Gastroesophageal sphincter (tissue), 4 donors: ENCODE measurements at regions not wholly inside any gene's neighbourhood (a gene's known extent, or its start where the extent isn't known, plus 50 kb on each side); places are given as distances from the start of the nearest gene placed in this dataset.
"Not testable (repeated sequence)": the region's sequence is repeated elsewhere in the genome, so short reads cannot be mapped to it uniquely, and the experiment has no call there.

ENCODE experiments used
- ATAC-seq: fragments of 150-250 bp; one replicate; pipeline ENCODE4 v1.9.1; 2016; ENCODE audit warnings: mild to moderate bottlenecking, moderate library complexity
- H3K27ac ChIP-seq, 4 donors: fragments of 200-600 bp; sonication (generic) in 3 of 4; 1 replicate in 3 of 4; 2 replicates in 1 of 4; pipeline ENCODE4 v1.5.1; 2016 to 2019
- H3K27me3 ChIP-seq: fragments of 200-600 bp; sonication (generic); one replicate; pipeline ENCODE4 v1.5.1; 2019
- H3K36me3 ChIP-seq, 2 donors: fragments of 200-600 bp; sonication (generic); one replicate each; pipeline ENCODE4 v1.5.1; 2019; ENCODE audit warnings: control low read depth in 1 of 2
- H3K4me1 ChIP-seq, 3 donors: fragments of 200-600 bp; sonication (generic); 1 replicate in 2 of 3; 2 replicates in 1 of 3; pipeline ENCODE4 v1.5.1; 2016 to 2019; ENCODE audit warnings: control low read depth in 2 of 3
- H3K4me3 ChIP-seq, 2 donors: fragments of 200-600 bp; sonication (generic); one replicate each; pipeline ENCODE4 v1.5.1; 2019; ENCODE audit warnings: mild to moderate bottlenecking in 1 of 2, moderate library complexity in 1 of 2
- H3K9me3 ChIP-seq, 3 donors: fragments of 200-600 bp; sonication (generic); one replicate each; pipeline ENCODE4 v1.5.1; 2017 to 2019; ENCODE audit warnings: control low read depth in 2 of 3
- CTCF ChIP-seq, 4 experiments: fragments of 200-600 bp in 2 of 4; fragments of 450-650 bp in 2 of 4; sonication (generic) in 1 of 4; IDR thresholded peaks; one replicate each; pipeline ENCODE4 v1.5.1; 2017 to 2019; ENCODE audit warnings: antibody characterized with exemption in 4 of 4, mild to moderate bottlenecking in 2 of 4, moderate library complexity in 2 of 4
- EP300 ChIP-seq: sonication (generic); formaldehyde crosslinking; IDR thresholded peaks from one replicate; pipeline ENCODE4 v1.6.1; 2017; ENCODE audit warnings: antibody characterized with exemption, mild to moderate bottlenecking
- POLR2A ChIP-seq, 2 donors: fragments of 450-650 bp; IDR thresholded peaks; one replicate each; pipeline ENCODE4 v1.6.1; 2017; ENCODE audit warnings: antibody characterized with exemption in 2 of 2, mild to moderate bottlenecking in 2 of 2, moderate library complexity in 1 of 2
- POLR2AphosphoS5 ChIP-seq: sonication (generic); formaldehyde crosslinking; IDR thresholded peaks from one replicate; pipeline ENCODE4 v1.6.1; 2017; ENCODE audit warnings: antibody characterized with exemption
- WGBS, 2 donors: methylation state at CpG; one replicate each; pipeline ENCODE4 v1.1.5; 2018; ENCODE audit warnings: low coverage in 1 of 2; 5-methylcytosine and 5-hydroxymethylcytosine counted together

- Histone ChIP-seq H3K4me1 (peaks cover 6 to 16% (median 8%) of the 10 kb centered on the region in 3 donors), H3K36me3 (no peaks in the 10 kb centered on the region), H3K4me3 (no peak overlapping the region), H3K27ac (no peak overlapping the region), H3K27me3 (no peaks in the 10 kb centered on the region), H3K9me3 (no peaks in the 10 kb centered on the region)
- peak; percentile 28 for ATAC-seq
- TF ChIP-seq CTCF (IDR thresholded peaks at IDR 0.05) (no peak), EP300 (no peak), POLR2AphosphoS5 (no peak), POLR2A (IDR thresholded peaks at IDR 0.05) (no peak)
- WGBS, 2 donors, result no CpG with 5 or more reads among the region's 26 CpGs
Observed at GRCh38 chr3:106135451-106136160, 266.8 kb upstream of the CBLB start.

- Histone ChIP-seq H3K27me3 (no peaks in the 10 kb centered on the region), H3K36me3 (no peaks in the 10 kb centered on the region), H3K4me3 (no peak overlapping the region), H3K4me1 (no peaks in the 10 kb centered on the region), H3K9me3 (no peaks in the 10 kb centered on the region), H3K27ac (no peak overlapping the region)
- 41 to 89% methylated on average over 1 of the region's 1 CpG for WGBS, 2 donors
- ATAC-seq, result no peak
- TF ChIP-seq EP300 (no peak), POLR2A (IDR thresholded peaks at IDR 0.05) (no peak), CTCF (IDR thresholded peaks at IDR 0.05) (no peak), POLR2AphosphoS5 (no peak)
Observed at GRCh38 chr3:106139826-106140225, 271.0 kb upstream of the CBLB start.

- Histone ChIP-seq H3K27ac (no peak overlapping the region), H3K4me3 (no peak overlapping the region), H3K4me1 (no peaks in the 10 kb centered on the region), H3K36me3 (no peaks in the 10 kb centered on the region), H3K27me3 (no peaks in the 10 kb centered on the region), H3K9me3 (peaks cover 0 to 3% (median 0%) of the 10 kb centered on the region in 3 donors)
- no peak for ATAC-seq
- no peak for TF ChIP-seq POLR2A (IDR thresholded peaks at IDR 0.05)
Observed at GRCh38 chr3:106140431-106140830, 271.6 kb upstream of the CBLB start.

- no peak for ATAC-seq
- H3K4me1 ChIP-seq, result no peaks in the 10 kb centered on the region
Observed at GRCh38 chr3:106144030-106144429, 275.2 kb upstream of the CBLB start.

GRCh38 chr3:106148440-106149082 is 279.7 kb upstream of the CBLB start:
- H3K4me3 ChIP-seq, H3K27ac ChIP-seq, H3K4me1 ChIP-seq, H3K9me3 ChIP-seq, H3K36me3 ChIP-seq, H3K27me3 ChIP-seq, ATAC-seq: not testable (repeated sequence)
- WGBS, 2 donors, result 100% methylated on average over 1 of the region's 28 CpGs; no CpG with 5 or more reads in 1 of the 2 donors

More at GRCh38 chr3:106144030-106144429, 275.2 kb upstream of the CBLB start:
- Histone ChIP-seq H3K4me3 (no peak overlapping the region), H3K9me3 (peaks cover 0 to 6% (median 0%) of the 10 kb centered on the region in 3 donors), H3K27me3 (no peaks in the 10 kb centered on the region), H3K27ac (no peak overlapping the region), H3K36me3 (no peaks in the 10 kb centered on the region)
- WGBS, 2 donors, result 42 to 55% methylated on average over 2 of the region's 2 CpGs
- TF ChIP-seq CTCF (IDR thresholded peaks at IDR 0.05) (no peak), POLR2A (IDR thresholded peaks at IDR 0.05) (no peak), POLR2AphosphoS5 (no peak)

GRCh38 chr3:106157411-106157810 is 288.6 kb upstream of the CBLB start:
- Histone ChIP-seq H3K4me1 (no peaks in the 10 kb centered on the region), H3K27me3 (no peaks in the 10 kb centered on the region), H3K9me3 (no peaks in the 10 kb centered on the region), H3K4me3 (no peak overlapping the region), H3K36me3 (no peaks in the 10 kb centered on the region), H3K27ac (no peak overlapping the region)
- WGBS, 2 donors, result 97% methylated on average over 3 of the region's 3 CpGs; no CpG with 5 or more reads in 1 of the 2 donors
- no peak for ATAC-seq
- no peak for TF ChIP-seq EP300
